Uterus (tissue), 2 donors: ENCODE measurements at regions not wholly inside any gene's neighbourhood (a gene's known extent, or its start where the extent isn't known, plus 50 kb on each side); places are given as distances from the start of the nearest gene placed in this dataset.

Experiments
- POLR2A ChIP-seq, 2 donors: fragments of 450-650 bp; IDR thresholded peaks; one replicate each; pipeline ENCODE4 v1.6.1; 2016; ENCODE audit warnings: antibody characterized with exemption in 2 of 2, mild to moderate bottlenecking in 1 of 2, moderate library complexity in 1 of 2
- TF ChIP-seq, protein P1 (sequence below), 4 experiments: fragments of 200-600 bp in 2 of 4; fragments of 450-650 bp in 2 of 4; sonication (generic) in 2 of 4; IDR thresholded peaks; one replicate each; pipeline ENCODE4 v1.5.1; 2016 to 2019; ENCODE audit warnings: antibody characterized with exemption in 4 of 4, mild to moderate bottlenecking in 2 of 4, moderate library complexity in 1 of 4

DNA sequence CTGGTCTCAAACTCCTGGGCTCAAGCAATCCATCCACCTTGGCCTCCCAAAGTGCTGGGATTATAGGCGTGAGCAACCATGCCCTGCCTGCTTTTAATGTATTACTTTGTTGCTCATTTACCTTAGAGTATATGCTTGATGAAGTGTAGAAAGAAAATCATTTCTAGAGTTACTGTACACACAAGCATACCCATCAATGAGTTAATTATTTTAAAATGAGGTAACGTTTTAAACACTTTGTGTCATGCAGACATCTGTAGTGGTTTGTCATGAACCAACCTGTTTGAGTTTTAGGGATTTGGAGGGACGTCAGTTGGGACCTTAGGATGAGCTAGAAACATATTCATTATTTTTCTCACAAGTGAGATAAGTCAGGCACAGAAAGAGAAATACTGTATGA is 332.4 kb upstream of the IGF1R start:
- TF ChIP-seq, protein P1, sequence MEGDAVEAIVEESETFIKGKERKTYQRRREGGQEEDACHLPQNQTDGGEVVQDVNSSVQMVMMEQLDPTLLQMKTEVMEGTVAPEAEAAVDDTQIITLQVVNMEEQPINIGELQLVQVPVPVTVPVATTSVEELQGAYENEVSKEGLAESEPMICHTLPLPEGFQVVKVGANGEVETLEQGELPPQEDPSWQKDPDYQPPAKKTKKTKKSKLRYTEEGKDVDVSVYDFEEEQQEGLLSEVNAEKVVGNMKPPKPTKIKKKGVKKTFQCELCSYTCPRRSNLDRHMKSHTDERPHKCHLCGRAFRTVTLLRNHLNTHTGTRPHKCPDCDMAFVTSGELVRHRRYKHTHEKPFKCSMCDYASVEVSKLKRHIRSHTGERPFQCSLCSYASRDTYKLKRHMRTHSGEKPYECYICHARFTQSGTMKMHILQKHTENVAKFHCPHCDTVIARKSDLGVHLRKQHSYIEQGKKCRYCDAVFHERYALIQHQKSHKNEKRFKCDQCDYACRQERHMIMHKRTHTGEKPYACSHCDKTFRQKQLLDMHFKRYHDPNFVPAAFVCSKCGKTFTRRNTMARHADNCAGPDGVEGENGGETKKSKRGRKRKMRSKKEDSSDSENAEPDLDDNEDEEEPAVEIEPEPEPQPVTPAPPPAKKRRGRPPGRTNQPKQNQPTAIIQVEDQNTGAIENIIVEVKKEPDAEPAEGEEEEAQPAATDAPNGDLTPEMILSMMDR (IDR thresholded peaks at IDR 0.05) = no peak
- TF ChIP-seq POLR2A (IDR thresholded peaks at IDR 0.05) = no peak
